ENCODE measurements at regions not wholly inside any gene's neighbourhood (a gene's known extent, or its start where the extent isn't known, plus 50 kb on each side); places are given as distances from the start of the nearest gene placed in this dataset.
A peak's percentile ranks its signal among the peaks of the same experiment; 100 is the strongest.
"Not testable (repeated sequence)": the region's sequence is repeated elsewhere in the genome, so short reads cannot be mapped to it uniquely, and the experiment has no call there.

GRCh38 chrX:14351611-14352303 lies 177.6 kb upstream of the GLRA2 start:
- no peak for DNase-seq (ENCODE audit: low read depth)

- no peak for DNase-seq (ENCODE audit: low read depth)
Measured at GRCh38 chrX:14347523-14347922, 181.8 kb upstream of the GLRA2 start.

GRCh38 chrX:14344172-14344940 lies 185.0 kb upstream of the GLRA2 start:
- DNase-seq (ENCODE audit: low read depth): no peak

GRCh38 chrX:14309431-14309830 lies 219.9 kb upstream of the GLRA2 start:
- DNase-seq (ENCODE audit: low read depth): no peak

- DNase-seq (ENCODE audit: low read depth): not testable (repeated sequence)
Measured at GRCh38 chrX:14308976-14309375, 220.4 kb upstream of the GLRA2 start.

GRCh38 chrX:14303891-14304290 lies 225.4 kb upstream of the GLRA2 start:
- DNase-seq (ENCODE audit: low read depth): no peak

GRCh38 chrX:14302561-14302960 lies 226.8 kb upstream of the GLRA2 start:
- DNase-seq (ENCODE audit: low read depth): not testable (repeated sequence)

- no peak for DNase-seq (ENCODE audit: low read depth)
Measured at GRCh38 chrX:14300376-14300775, 229.0 kb upstream of the GLRA2 start.

- DNase-seq (ENCODE audit: low read depth): no peak
Measured at GRCh38 chrX:14295426-14295825, 233.9 kb upstream of the GLRA2 start.

- no peak for DNase-seq (ENCODE audit: low read depth)
Measured at GRCh38 chrX:14291666-14292500, 237.5 kb upstream of the GLRA2 start.

GRCh38 chrX:14290335-14290734 lies 239.0 kb upstream of the GLRA2 start:
- DNase-seq (ENCODE audit: low read depth): no peak

GRCh38 chrX:14274691-14275090 lies 245.0 kb upstream of the GEMIN8 start:
- DNase-seq (ENCODE audit: low read depth): peak; percentile 3

GRCh38 chrX:14267216-14267615 lies 237.5 kb upstream of the GEMIN8 start:
- no peak for DNase-seq (ENCODE audit: low read depth)

GRCh38 chrX:14266705-14267104 lies 237.0 kb upstream of the GEMIN8 start:
- no peak for DNase-seq (ENCODE audit: low read depth)

GRCh38 chrX:14243823-14244222 lies 214.1 kb upstream of the GEMIN8 start:
- no peak for DNase-seq (ENCODE audit: low read depth)

- DNase-seq (ENCODE audit: low read depth): no peak
Measured at GRCh38 chrX:14235004-14235403, 205.3 kb upstream of the GEMIN8 start.

GRCh38 chrX:14232688-14233087 lies 203.0 kb upstream of the GEMIN8 start:
- DNase-seq (ENCODE audit: low read depth): no peak

GRCh38 chrX:14228611-14229010 lies 198.9 kb upstream of the GEMIN8 start:
- no peak for DNase-seq (ENCODE audit: low read depth)

GRCh38 chrX:14220386-14220944 lies 190.8 kb upstream of the GEMIN8 start:
- no peak for DNase-seq (ENCODE audit: low read depth)

- DNase-seq (ENCODE audit: low read depth): no peak
Measured at GRCh38 chrX:14209034-14209433, 179.3 kb upstream of the GEMIN8 start.

GRCh38 chrX:14194711-14195110 lies 165.0 kb upstream of the GEMIN8 start:
- DNase-seq (ENCODE audit: low read depth): no peak

- DNase-seq (ENCODE audit: low read depth): no peak
Measured at GRCh38 chrX:14193547-14193946, 163.9 kb upstream of the GEMIN8 start.
